HEK293 (cell line): ENCODE measurements at regions not wholly inside any gene's neighbourhood (a gene's known extent, or its start where the extent isn't known, plus 50 kb on each side); places are given as distances from the start of the nearest gene placed in this dataset.

Source experiments
- CTCF ChIA-PET: fragments of 350-600 bp; formaldehyde crosslinking; extraction: SDS; loops from one replicate; lab custom pipeline; 2021; ENCODE audit warnings: antibody characterized with exemption; lab: Yijun Ruan, JAX
- POLR2A ChIA-PET: fragments of 300-600 bp; formaldehyde crosslinking; extraction: SDS; loops from one replicate; lab custom pipeline; 2020; ENCODE audit warnings: antibody characterized with exemption, inconsistent platforms; lab: Yijun Ruan, JAX
- H3K27ac ChIP-seq: fragments of 200-500 bp; sonication (Bioruptor generic); 2 replicates; pipeline ENCODE4 v1.5.1; 2014; ENCODE audit warnings: low read depth, low read length, control low read depth, inconsistent platforms; ENCODE audit errors: extremely low read depth
- H3K36me3 ChIP-seq, 2 experiments: fragments of 200-500 bp in 1 of 2; sonication (Bioruptor generic) in 1 of 2; 1 replicate in 1 of 2; 2 replicates in 1 of 2; pipeline ENCODE4 v1.5.1; 2014 to 2017; ENCODE audit warnings: inconsistent platforms in 2 of 2, low read length in 2 of 2; ENCODE audit not compliant: control insufficient read depth in 2 of 2, insufficient read depth in 1 of 2
- H3K4me1 ChIP-seq: fragments of 200-500 bp; sonication (Bioruptor generic); 2 replicates; pipeline ENCODE4 v1.5.1; 2014; ENCODE audit warnings: mild to moderate bottlenecking, low read length, inconsistent platforms; ENCODE audit not compliant: control insufficient read depth, insufficient read depth
- H3K4me3 ChIP-seq: 2 replicates; pipeline ENCODE4 v1.5.1; 2011; ENCODE audit warnings: low read depth, mild to moderate bottlenecking, control low read depth, low read length, moderate library complexity
- H3K9me3 ChIP-seq: fragments of 200-500 bp; sonication (Bioruptor generic); 2 replicates; pipeline ENCODE4 v1.5.1; 2014; ENCODE audit warnings: low read depth, low read length, inconsistent platforms; ENCODE audit not compliant: control insufficient read depth, insufficient read depth
- BCL11B ChIP-seq: fragments of 450-650 bp; formaldehyde crosslinking; IDR thresholded peaks from 2 replicates; pipeline ENCODE4 v1.5.1; 2016; ENCODE audit warnings: low read depth, missing biosample characterization, missing genetic modification characterization
- KLF10 ChIP-seq: fragments of 450-650 bp; IDR thresholded peaks from 2 replicates; pipeline ENCODE4 v1.5.1; 2018; ENCODE audit warnings: missing biosample characterization, mild to moderate bottlenecking, missing genetic modification characterization
- TCF7L2 ChIP-seq: IDR thresholded peaks from 2 replicates; pipeline ENCODE4 v1.6.1; 2011; ENCODE audit warnings: low read depth, mild to moderate bottlenecking, inconsistent platforms, low read length, moderate library complexity, borderline replicate concordance
- ZNF138 ChIP-seq: fragments of 450-650 bp; formaldehyde crosslinking; IDR thresholded peaks from 2 replicates; pipeline ENCODE4 v1.5.1; 2016; ENCODE audit warnings: missing biosample characterization, missing genetic modification characterization, borderline replicate concordance
- ZNF23 ChIP-seq: fragments of 450-650 bp; formaldehyde crosslinking; IDR thresholded peaks from 2 replicates; pipeline ENCODE4 v1.5.1; 2016; ENCODE audit warnings: missing biosample characterization, missing genetic modification characterization, borderline replicate concordance
- ZNF239 ChIP-seq: fragments of 450-650 bp; formaldehyde crosslinking; IDR thresholded peaks from 2 replicates; pipeline ENCODE4 v1.5.1; 2016; ENCODE audit warnings: missing biosample characterization, missing genetic modification characterization
- ZNF324 ChIP-seq: fragments of 450-650 bp; formaldehyde crosslinking; IDR thresholded peaks from 2 replicates; pipeline ENCODE4 v1.5.1; 2016; ENCODE audit warnings: missing biosample characterization, missing genetic modification characterization
- ZNF335 ChIP-seq: fragments of 450-650 bp; formaldehyde crosslinking; conservative IDR thresholded peaks from 2 replicates; pipeline ENCODE4 v1.5.1; 2016; ENCODE audit warnings: missing biosample characterization, missing genetic modification characterization
- ZNF366 ChIP-seq: fragments of 450-650 bp; formaldehyde crosslinking; conservative IDR thresholded peaks from 2 replicates; pipeline ENCODE4 v1.5.1; 2016; ENCODE audit warnings: missing biosample characterization, missing genetic modification characterization
- ZNF473 ChIP-seq: fragments of 450-650 bp; formaldehyde crosslinking; IDR thresholded peaks from 2 replicates; pipeline ENCODE4 v1.5.1; 2017; ENCODE audit warnings: missing biosample characterization, missing genetic modification characterization
- ZNF48 ChIP-seq: fragments of 450-650 bp; formaldehyde crosslinking; IDR thresholded peaks from 2 replicates; pipeline ENCODE4 v1.5.1; 2016; ENCODE audit warnings: missing biosample characterization, missing genetic modification characterization
- ZNF549 ChIP-seq: fragments of 450-650 bp; IDR thresholded peaks from 2 replicates; pipeline ENCODE4 v1.5.1; 2018; ENCODE audit warnings: missing biosample characterization, missing genetic modification characterization, mild to moderate bottlenecking, inconsistent platforms, moderate library complexity
- ZNF610 ChIP-seq: fragments of 450-650 bp; formaldehyde crosslinking; IDR thresholded peaks from 2 replicates; pipeline ENCODE4 v1.5.1; 2016; ENCODE audit warnings: missing biosample characterization, missing genetic modification characterization, borderline replicate concordance
- ZNF692 ChIP-seq: fragments of 450-650 bp; formaldehyde crosslinking; IDR thresholded peaks from 2 replicates; pipeline ENCODE4 v1.5.1; 2016; ENCODE audit warnings: missing biosample characterization, missing genetic modification characterization
- ZNF837 ChIP-seq: fragments of 450-650 bp; formaldehyde crosslinking; IDR thresholded peaks from 2 replicates; pipeline ENCODE4 v1.5.1; 2016; ENCODE audit warnings: missing biosample characterization, missing genetic modification characterization
- ZSCAN16 ChIP-seq: fragments of 450-650 bp; formaldehyde crosslinking; IDR thresholded peaks from 2 replicates; pipeline ENCODE4 v1.5.1; 2016; ENCODE audit warnings: missing biosample characterization, missing genetic modification characterization
- ZSCAN4 ChIP-seq: fragments of 450-650 bp; formaldehyde crosslinking; IDR thresholded peaks from 2 replicates; pipeline ENCODE4 v1.5.1; 2017; ENCODE audit warnings: missing biosample characterization, missing genetic modification characterization
- TF ChIP-seq, protein P1 (sequence below): fragments of 450-650 bp; formaldehyde crosslinking; IDR thresholded peaks from 2 replicates; pipeline ENCODE4 v1.5.1; 2016; ENCODE audit warnings: missing biosample characterization, missing genetic modification characterization

DNA sequence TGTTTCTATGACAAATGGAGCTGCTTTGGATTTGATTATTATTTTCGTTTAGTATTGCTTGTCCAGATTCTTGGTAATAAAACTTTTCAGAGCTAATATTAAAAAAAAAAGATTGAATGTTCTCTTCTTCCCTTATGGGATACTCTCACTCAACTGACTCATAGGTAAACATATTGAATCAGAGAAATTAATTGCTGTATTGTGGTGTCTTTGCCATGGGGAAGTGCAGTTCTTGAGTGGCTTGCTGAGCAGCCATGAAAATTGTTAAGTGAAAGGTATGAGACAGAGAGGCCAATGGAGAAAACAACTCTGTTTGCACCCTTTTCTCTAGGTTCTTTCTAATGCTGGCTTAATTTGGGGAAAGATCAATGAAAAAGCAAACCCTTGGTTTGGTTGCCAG is 149.9 kb upstream of the HMHB1 start (continued):
- TF ChIP-seq ZSCAN4 (tag by site-specific recombination) (no peak), TCF7L2 (no peak)
- TF ChIP-seq, all 188 proteins: peak for 0

DNA sequence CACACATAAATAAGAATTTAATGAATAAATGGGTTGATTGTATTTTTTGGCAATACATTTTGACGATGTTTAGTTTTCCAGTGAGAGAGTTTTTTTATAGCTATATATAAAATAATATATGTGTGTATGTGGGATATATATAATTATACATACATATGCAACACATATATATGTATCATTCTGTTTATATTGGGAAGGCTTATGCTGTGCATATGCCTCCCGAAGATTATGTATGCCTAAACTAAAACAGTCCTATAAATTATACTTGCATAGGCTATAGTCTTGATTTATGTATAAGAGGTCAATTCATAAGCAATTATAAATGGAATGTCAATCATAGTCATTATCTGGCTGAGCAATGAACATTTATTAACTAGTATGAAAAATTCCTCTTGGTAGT is 151.3 kb upstream of the HMHB1 start:
- no peak for TF ChIP-seq ZNF366 (tag by site-specific recombination)
- no peak for TF ChIP-seq ZNF335
- no peak for TF ChIP-seq ZNF837
- no peak for TF ChIP-seq ZNF473 (tag by site-specific recombination)
- no peak for TF ChIP-seq ZNF610 (tag by site-specific recombination)
- TF ChIP-seq BCL11B (tag by site-specific recombination): no peak
- TF ChIP-seq ZNF48 (tag by site-specific recombination): no peak
- TF ChIP-seq ZNF138 (tag by site-specific recombination): no peak
- TF ChIP-seq ZSCAN16: no peak
- no peak for TF ChIP-seq ZNF23 (tag by site-specific recombination)
- TF ChIP-seq ZNF324 (tag by site-specific recombination): no peak
- TF ChIP-seq ZNF239 (tag by site-specific recombination): no peak
- Histone ChIP-seq H3K4me1 (peaks cover 6% of the 10 kb centered on the region; the same call in 1 of the 2 replicates), H3K9me3 (no peaks in the 10 kb centered on the region), H3K4me3 (no peak overlapping the region), H3K27ac (no peak overlapping the region), H3K36me3 (no peaks in the 10 kb centered on the region)
- CTCF ChIA-PET: no interaction called here
- POLR2A ChIA-PET: no interaction called here

- POLR2A ChIA-PET: interaction anchor here (0.6 kb wide), 1 partner anchor 35 kb away, joined by 5 read pairs; no protein-coding TSS in a partner anchor
- H3K27ac ChIP-seq: no peak overlapping the region
- no peaks in the 10 kb centered on the region for H3K9me3 ChIP-seq
- TF ChIP-seq BCL11B (tag by site-specific recombination) (no peak), KLF10 (tag by site-specific recombination) (no peak), ZNF692 (tag by site-specific recombination) (0 out of 2 replicates have a peak, but pooled peaks have one; percentile 12), ZNF549 (tag by site-specific recombination) (peak; percentile 54; the same call in 1 of the 2 replicates)
- TF ChIP-seq, protein P1, sequence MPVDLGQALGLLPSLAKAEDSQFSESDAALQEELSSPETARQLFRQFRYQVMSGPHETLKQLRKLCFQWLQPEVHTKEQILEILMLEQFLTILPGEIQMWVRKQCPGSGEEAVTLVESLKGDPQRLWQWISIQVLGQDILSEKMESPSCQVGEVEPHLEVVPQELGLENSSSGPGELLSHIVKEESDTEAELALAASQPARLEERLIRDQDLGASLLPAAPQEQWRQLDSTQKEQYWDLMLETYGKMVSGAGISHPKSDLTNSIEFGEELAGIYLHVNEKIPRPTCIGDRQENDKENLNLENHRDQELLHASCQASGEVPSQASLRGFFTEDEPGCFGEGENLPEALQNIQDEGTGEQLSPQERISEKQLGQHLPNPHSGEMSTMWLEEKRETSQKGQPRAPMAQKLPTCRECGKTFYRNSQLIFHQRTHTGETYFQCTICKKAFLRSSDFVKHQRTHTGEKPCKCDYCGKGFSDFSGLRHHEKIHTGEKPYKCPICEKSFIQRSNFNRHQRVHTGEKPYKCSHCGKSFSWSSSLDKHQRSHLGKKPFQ (tag by site-specific recombination): 0 out of 2 replicates have a peak, but pooled peaks have one; percentile 13
- TF ChIP-seq, all 188 proteins: peak for 3
- CTCF ChIA-PET: no interaction called here
- Histone ChIP-seq H3K4me1 (peaks cover 6% of the 10 kb centered on the region; the same call in 1 of the 2 replicates), H3K4me3 (no peak overlapping the region), H3K36me3 (no peaks in the 10 kb centered on the region)
These were observed 152.2 kb upstream of the HMHB1 start for GRCh38 chr5:143659599-143660238.
